SJSA1 (cell line): ENCODE measurements at regions not wholly inside any gene's neighbourhood (a gene's known extent, or its start where the extent isn't known, plus 50 kb on each side); places are given as distances from the start of the nearest gene placed in this dataset.
A peak's percentile ranks its signal among the peaks of the same experiment; 100 is the strongest.

ENCODE experiments used
- DNase-seq, 2 experiments: peaks; one replicate each; pipeline ENCODE4 v3.0.0-alpha.2; 2015 to 2020; ENCODE audit warnings: low spot score in 2 of 2, low read depth in 1 of 2
- H3K27ac ChIP-seq: fragments of 250-450 bp; sonication (Bioruptor Pico); 2 replicates; pipeline ENCODE4 v1.5.1; 2020; ENCODE audit warnings: mild to moderate bottlenecking, moderate library complexity
- H3K27me3 ChIP-seq: fragments of 250-450 bp; sonication (Bioruptor Pico); replicated peaks from 2 replicates; pipeline ENCODE4 v1.5.1; 2020; ENCODE audit warnings: mild to moderate bottlenecking, moderate library complexity
- H3K36me3 ChIP-seq: fragments of 250-450 bp; sonication (Bioruptor Pico); 2 replicates; pipeline ENCODE4 v1.5.1; 2020; ENCODE audit warnings: mild to moderate bottlenecking
- H3K4me1 ChIP-seq: fragments of 250-450 bp; sonication (Bioruptor Pico); replicated peaks from 2 replicates; pipeline ENCODE4 v1.6.1; 2021; ENCODE audit warnings: mild to moderate bottlenecking
- H3K4me3 ChIP-seq: fragments of 250-450 bp; sonication (Bioruptor Pico); 2 replicates; pipeline ENCODE4 v1.5.1; 2020; ENCODE audit warnings: mild to moderate bottlenecking
- H3K9me3 ChIP-seq: fragments of 250-450 bp; sonication (Bioruptor Pico); replicated peaks from 2 replicates; pipeline ENCODE4 v1.5.1; 2020; ENCODE audit warnings: mild to moderate bottlenecking

DNA sequence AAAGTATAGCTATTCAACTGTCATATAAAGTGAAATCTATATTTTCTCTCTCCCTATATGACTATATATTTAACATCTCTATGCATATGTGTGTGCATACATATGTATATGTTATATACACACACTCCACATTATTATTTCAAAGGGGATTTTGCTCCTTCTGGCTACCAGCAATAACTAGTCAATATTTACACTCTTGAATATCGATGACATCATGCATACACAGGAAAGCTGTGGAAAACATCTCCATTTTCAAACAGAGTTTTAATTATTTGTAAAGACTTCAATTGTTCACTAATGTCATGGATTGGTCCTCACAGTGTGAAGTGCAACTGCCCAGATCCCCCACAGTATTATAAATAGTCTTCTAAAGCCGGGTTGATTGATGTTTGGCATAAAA is 195.9 kb upstream of the TCF4 start:
- H3K36me3 ChIP-seq = no peaks in the 10 kb centered on the region
- H3K27me3 ChIP-seq = no peaks in the 10 kb centered on the region
- DNase-seq = no peak
- H3K27ac ChIP-seq = no peak overlapping the region
- H3K4me3 ChIP-seq = no peak overlapping the region
- H3K9me3 ChIP-seq = no peaks in the 10 kb centered on the region
- H3K4me1 ChIP-seq = peaks cover 1% of the 10 kb centered on the region

DNA sequence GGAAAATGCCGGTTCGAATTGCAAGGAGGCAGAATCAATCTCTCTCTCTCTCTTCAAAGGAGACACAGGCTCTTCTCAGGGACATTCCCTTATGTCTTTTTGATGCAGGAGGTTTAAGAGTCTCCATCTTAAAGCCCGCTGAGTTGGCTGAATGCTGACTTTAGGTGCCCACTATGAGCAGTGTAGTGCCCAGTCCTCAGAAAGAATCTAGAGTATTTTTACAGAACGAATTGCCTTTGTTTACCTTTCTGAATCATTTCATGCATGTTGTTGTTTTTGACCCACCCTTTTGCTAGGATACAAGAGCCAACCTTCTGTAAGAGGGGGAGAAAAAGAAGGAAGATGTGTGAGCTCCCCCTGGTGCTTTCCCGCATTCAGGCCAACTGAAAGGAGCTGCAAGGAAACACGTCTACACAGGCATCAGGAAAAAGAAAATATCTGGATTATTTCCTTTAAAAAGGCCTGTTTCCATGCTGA is 193.5 kb upstream of the TCF4 start:
- DNase-seq = peak; percentile 50 to 55

DNA sequence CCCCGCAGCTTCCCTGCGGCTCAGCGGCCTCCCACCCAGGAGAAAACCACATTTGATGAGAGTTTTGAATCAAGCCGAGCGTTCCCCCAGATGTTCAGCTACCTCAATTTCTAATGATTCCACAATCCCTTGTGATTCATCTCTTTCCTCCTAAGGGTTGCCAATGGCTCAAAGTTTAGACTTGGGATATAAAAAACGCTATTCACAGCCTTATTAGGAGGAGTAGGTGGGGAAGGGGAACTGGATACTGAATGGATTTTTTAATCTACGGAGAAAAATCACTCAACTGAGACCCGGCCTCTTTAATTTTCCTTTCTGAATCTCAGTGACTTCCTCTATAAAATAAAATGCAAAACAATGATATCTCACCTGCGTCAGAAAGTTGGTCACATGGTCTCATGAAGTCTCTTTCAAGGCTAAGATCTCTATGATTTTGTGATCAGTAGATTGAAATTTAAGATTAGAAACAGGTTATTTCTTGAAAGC is 192.6 kb upstream of the TCF4 start:
- H3K27ac ChIP-seq = no peak overlapping the region
- no peaks in the 10 kb centered on the region for H3K9me3 ChIP-seq
- DNase-seq = no peak
- H3K36me3 ChIP-seq = no peaks in the 10 kb centered on the region
- no peak overlapping the region for H3K4me3 ChIP-seq
- H3K4me1 ChIP-seq = no peaks in the 10 kb centered on the region
- H3K27me3 ChIP-seq = no peaks in the 10 kb centered on the region

More for the DNA sequence above, 193.5 kb upstream of the TCF4 start:
- Histone ChIP-seq H3K27me3 (no peaks in the 10 kb centered on the region), H3K4me1 (no peaks in the 10 kb centered on the region), H3K4me3 (no peak overlapping the region), H3K9me3 (no peaks in the 10 kb centered on the region), H3K27ac (no peak overlapping the region), H3K36me3 (no peaks in the 10 kb centered on the region)

DNA sequence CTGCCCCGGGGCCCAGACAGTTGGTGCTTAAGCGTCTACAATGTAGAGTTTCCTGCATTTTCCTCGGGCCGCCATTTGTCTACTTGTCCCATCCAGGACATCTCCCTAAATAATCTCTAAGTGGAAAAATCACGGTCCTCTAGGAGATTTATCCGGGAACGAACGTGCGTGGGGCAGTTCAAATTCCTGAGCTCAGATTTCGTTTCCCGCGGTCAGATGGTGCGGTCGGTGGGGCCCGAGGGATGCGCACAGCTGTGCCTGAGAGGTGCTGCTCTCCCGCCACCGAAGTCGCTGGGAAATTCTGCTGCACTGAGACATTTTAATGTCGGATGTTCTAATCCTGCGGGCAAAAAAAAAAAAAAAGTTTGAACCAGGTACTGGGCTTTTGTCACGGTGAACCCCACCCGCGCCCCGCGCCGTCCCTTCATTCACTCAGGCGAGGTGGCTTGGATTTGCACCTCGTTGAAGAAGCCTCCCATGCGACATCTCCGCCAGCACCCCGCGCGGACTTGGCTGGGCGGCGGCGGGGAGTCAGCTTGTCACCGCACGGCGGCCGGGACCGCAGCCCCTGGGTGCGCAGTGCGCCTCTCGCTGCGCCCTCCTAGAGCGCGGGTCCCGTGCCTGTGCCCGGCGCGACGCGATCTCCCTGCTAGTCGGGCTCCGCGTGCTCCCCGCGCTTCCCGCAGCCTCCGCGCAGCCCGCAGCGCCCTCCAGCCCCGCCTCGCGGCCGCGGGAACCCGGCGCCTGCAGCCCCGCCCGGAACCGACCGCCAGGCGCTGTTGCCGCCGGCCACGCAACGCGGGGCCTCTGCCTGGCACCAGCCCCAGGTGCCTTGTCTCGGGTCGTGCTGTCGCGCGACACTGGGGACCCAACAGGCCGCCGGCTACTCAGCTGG is 191.9 kb upstream of the TCF4 start:
- Histone ChIP-seq H3K27ac (no peak overlapping the region), H3K27me3 (no peaks in the 10 kb centered on the region), H3K4me1 (no peaks in the 10 kb centered on the region), H3K36me3 (no peaks in the 10 kb centered on the region), H3K4me3 (no peak overlapping the region), H3K9me3 (no peaks in the 10 kb centered on the region)
- DNase-seq = no peak

DNA sequence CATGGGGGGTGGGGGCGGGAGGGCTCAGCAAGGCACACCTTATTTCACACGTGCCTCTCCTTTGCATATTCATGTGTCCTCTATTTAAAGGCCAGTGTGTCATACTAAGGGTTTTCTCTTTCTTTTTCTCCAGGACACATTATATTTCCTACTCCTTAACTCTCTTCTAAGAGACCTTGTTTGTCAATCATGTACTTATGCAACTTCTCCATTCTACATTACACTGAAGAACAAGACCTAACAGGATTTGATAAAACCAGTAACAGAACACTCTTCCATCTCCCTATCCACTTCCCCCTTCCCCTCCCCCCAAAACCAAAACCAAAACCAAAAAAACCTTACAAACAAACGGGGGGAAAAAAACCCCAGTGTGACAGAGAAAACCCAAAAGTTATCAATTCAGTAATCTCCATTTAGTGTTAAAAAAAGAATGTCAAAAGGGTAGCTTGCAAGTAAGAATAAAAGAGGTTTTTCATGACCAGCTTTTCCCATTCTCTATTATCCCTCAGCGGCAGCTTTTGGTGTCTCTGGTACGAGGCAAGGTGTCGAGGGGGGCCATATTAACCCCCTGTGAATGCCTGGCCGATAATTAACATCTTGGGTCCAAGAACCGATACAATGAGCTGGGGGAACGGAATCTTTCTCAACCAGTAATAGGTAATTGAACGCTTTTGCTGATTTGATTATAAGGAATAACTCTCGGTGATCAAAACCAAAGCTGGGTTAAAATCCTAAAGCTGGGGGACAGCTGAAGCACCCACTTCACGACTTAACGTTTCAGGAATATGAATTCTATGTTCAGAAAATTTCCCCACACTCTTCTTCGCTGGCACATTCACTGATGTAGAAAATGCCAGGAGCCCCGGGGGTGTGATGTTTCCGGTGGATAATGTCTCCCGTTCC is 191.0 kb upstream of the TCF4 start:
- Histone ChIP-seq H3K27me3 (no peaks in the 10 kb centered on the region), H3K9me3 (no peaks in the 10 kb centered on the region), H3K27ac (no peak overlapping the region), H3K4me1 (no peaks in the 10 kb centered on the region), H3K36me3 (no peaks in the 10 kb centered on the region), H3K4me3 (no peak overlapping the region)
- DNase-seq = no peak

DNA sequence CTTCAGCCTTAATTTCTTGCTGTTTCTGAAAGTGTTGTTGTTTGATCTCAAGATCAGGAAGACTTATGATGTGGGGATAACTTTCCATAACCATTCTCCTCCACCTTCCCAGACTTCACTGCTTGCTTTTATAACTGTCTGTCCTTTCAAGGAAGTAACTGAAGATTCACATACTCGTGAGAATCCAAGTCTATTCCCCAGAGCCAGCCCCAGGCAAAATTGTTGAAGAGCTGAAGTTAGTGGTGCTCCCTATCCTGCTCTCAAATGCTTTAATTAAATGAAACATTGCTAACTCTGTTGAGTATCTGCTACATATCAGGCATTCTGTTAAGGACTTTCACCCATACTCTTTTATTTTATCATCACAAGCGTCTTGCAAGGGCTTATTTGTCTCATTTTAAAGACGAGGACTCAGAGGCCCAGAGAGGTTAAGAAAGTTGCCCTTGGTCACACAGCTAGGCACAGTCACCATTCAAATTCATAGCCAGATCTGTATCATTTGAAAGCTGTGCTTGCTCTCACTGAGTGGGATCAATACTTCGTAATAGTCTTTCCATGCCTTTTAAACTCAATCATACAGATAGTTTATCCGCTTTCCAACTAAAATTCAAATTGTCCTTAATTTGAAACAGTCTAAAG is 189.8 kb upstream of the TCF4 start:
- Histone ChIP-seq H3K36me3 (no peaks in the 10 kb centered on the region), H3K27ac (no peak overlapping the region), H3K4me1 (no peaks in the 10 kb centered on the region), H3K9me3 (no peaks in the 10 kb centered on the region), H3K4me3 (no peak overlapping the region), H3K27me3 (no peaks in the 10 kb centered on the region)
- DNase-seq = no peak

DNA sequence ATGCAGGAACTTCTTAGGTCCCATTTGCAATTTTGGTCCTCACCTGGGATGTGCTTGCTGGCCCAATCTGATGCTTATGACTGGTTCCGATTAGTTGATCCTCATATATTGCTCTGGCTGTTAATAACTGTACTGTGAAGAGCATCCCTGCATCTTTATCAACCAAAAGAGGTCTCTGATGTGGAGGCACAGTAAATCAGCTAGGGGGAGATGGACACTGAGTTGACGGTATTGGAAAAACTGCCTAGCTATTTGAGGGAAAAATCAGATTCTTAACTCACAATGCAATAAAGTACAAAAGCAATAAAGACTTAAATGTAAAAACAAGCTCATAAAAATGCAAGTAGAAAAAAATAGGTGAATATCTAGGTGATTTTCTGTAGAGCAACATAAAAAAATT is 188.0 kb upstream of the TCF4 start:
- H3K27ac ChIP-seq = no peak overlapping the region
- H3K9me3 ChIP-seq = no peaks in the 10 kb centered on the region
- H3K4me1 ChIP-seq = no peaks in the 10 kb centered on the region
- H3K36me3 ChIP-seq = no peaks in the 10 kb centered on the region
- DNase-seq = no peak
- H3K27me3 ChIP-seq = no peaks in the 10 kb centered on the region
- H3K4me3 ChIP-seq = no peak overlapping the region

DNA sequence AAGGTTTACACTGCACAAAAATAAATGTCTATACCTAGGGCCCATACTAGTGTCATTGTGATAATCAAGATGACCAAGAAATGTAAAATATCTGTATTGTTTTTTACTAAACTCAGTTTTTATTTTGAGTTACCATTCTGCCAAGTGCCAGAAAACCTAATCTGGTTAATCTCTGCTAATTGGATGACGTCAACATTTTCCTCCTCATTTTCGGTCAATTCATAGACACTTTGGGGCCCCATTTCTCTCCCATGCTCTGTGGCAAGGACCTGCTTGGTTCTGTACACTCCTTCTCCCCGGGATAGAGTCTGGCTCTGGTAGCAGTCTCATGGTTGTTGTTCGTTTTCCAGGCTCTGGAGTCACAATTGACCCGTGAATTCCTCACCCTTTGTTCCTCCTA is 186.5 kb upstream of the TCF4 start:
- Histone ChIP-seq H3K4me1 (no peaks in the 10 kb centered on the region), H3K36me3 (no peaks in the 10 kb centered on the region), H3K27me3 (no peaks in the 10 kb centered on the region), H3K9me3 (no peaks in the 10 kb centered on the region), H3K27ac (no peak overlapping the region), H3K4me3 (no peak overlapping the region)
- DNase-seq = no peak

DNA sequence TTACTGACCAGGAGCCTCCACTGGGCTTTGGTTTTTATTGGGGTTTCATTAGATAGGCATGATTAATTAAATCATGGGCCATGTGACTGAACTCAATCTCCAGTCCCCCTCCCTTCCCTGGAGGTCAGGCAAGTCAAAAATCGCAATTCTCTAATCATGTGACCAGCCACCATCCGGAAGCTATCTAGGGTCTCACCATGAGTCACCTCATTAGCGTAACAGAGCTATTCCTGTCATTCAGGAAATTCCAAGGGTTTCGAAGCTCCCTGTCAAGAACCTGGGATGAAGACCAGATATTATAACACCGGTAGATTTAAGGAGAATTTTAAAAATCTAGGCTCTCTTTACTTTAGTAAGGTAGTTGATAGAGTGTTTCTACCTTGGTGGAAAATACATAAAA is 180.3 kb upstream of the TCF4 start:
- H3K27ac ChIP-seq = no peak overlapping the region; the same call in 1 of the 2 replicates
- H3K4me3 ChIP-seq = no peak overlapping the region
- H3K4me1 ChIP-seq = peaks cover 26% of the 10 kb centered on the region
- H3K9me3 ChIP-seq = no peaks in the 10 kb centered on the region
- no peaks in the 10 kb centered on the region for H3K27me3 ChIP-seq
- H3K36me3 ChIP-seq = no peaks in the 10 kb centered on the region
- no peak for DNase-seq

DNA sequence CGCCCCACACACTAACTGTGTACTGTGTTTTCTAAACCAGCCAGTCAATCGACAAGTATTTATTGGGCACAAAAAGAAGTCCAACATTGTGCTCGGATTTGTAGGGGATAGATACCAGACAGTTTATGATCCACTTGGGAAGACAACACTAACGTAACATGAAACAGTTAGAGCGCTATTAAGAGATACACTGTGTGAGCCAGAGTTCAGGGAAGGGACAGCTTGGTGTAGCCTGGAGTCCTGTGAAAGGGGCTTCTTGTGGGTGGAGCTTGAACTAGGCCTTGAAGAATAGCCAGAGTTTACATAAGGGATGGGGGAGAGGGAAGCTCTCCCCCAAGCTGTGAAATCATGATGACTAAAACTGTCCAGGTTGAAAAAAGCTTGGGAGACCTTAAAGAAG is 176.4 kb upstream of the TCF4 start:
- Histone ChIP-seq H3K9me3 (no peaks in the 10 kb centered on the region), H3K4me1 (peaks cover 26% of the 10 kb centered on the region), H3K27ac (no peak overlapping the region), H3K4me3 (no peak overlapping the region), H3K36me3 (no peaks in the 10 kb centered on the region), H3K27me3 (no peaks in the 10 kb centered on the region)
- DNase-seq = no peak

DNA sequence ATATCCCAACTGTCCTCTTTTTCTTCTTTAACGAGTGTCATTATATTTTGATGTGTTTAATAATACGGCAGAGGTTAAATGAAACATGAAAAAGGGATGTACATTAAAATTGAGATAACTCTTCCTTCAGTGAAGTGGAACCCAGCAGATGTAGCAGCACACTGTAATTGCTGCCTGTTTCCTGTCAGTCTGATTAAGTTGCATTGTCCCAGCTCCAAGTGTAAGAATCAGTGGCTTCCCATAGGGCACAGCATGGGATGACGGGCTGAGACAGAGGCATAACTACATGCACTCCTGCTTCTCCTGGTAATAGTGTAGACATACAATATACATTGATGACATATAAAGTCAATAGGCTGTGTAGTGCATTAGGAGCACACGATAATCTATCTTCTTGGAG is 175.8 kb upstream of the TCF4 start:
- peak overlapping the region; percentile 34 for H3K27ac ChIP-seq

DNA sequence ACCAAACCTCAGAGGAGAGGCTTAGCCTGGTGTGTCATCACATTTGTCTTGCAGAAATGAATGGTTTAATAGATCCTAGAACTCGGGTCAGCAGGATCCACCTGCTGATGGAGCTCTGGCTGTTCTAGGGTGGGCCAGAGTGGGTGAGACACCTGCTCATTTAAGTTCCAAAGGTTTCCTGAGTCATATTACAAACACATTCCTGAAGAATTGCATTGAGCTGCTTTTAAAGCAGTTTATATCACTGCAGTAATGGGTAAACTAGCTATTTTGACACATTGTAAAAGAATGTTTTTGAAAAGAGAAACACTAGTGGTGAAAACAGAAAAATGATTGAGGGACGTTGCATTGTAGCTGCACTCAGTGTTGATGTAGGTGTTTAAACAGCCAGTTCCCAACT is 175.3 kb upstream of the TCF4 start:
- H3K4me3 ChIP-seq = no peak overlapping the region
- H3K4me1 ChIP-seq = peaks cover 18% of the 10 kb centered on the region
- H3K27ac ChIP-seq = peak overlapping the region; percentile 34
- H3K9me3 ChIP-seq = no peaks in the 10 kb centered on the region
- peak; percentile 54 to 65 for DNase-seq
- H3K27me3 ChIP-seq = no peaks in the 10 kb centered on the region
- no peaks in the 10 kb centered on the region for H3K36me3 ChIP-seq

More for the DNA sequence above, 175.8 kb upstream of the TCF4 start:
- Histone ChIP-seq H3K4me1 (peaks cover 23% of the 10 kb centered on the region), H3K9me3 (no peaks in the 10 kb centered on the region), H3K27me3 (no peaks in the 10 kb centered on the region), H3K4me3 (no peak overlapping the region), H3K36me3 (no peaks in the 10 kb centered on the region)
- DNase-seq = no peak

DNA sequence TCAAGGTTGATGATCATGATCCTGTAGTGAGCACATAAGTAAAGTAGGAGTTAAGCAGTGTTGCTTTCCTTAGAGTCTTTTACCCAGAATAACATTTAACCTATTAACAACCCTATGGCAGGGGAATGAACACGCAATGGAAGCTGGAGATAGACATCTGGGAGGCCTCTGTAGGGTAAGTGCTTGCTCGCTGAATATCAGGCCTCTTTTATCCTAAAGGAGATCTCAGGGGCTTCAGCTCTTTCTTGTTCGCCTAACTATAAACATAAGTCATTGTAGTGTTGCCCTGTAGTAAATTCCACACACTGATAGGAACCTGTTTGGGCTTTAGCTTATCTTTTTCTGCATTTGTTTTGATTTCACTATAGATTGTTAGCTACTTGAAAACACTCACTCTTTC is 174.4 kb upstream of the TCF4 start:
- H3K4me1 ChIP-seq = peaks cover 15% of the 10 kb centered on the region
- H3K36me3 ChIP-seq = no peaks in the 10 kb centered on the region
- H3K27me3 ChIP-seq = no peaks in the 10 kb centered on the region
- no peak for DNase-seq
- no peaks in the 10 kb centered on the region for H3K9me3 ChIP-seq
- H3K4me3 ChIP-seq = no peak overlapping the region
- H3K27ac ChIP-seq = no peak overlapping the region
